ENCODE measurements at regions not wholly inside any gene's neighbourhood (a gene's known extent, or its start where the extent isn't known, plus 50 kb on each side); places are given as distances from the start of the nearest gene placed in this dataset.
"Not testable (repeated sequence)": the region's sequence is repeated elsewhere in the genome, so short reads cannot be mapped to it uniquely, and the experiment has no call there.

GRCh38 chr14:83702619-83703018 is 1827.3 kb upstream of the FLRT2 start:
- Mint-ChIP-seq H3K27ac (no peak overlapping the region), H3K27me3 (ENCODE audit: low read depth) (no peaks in the 10 kb centered on the region), H3K9me3 (peaks cover 12% of the 10 kb centered on the region)

GRCh38 chr14:83706231-83706954 is 1823.6 kb upstream of the FLRT2 start:
- Mint-ChIP-seq H3K4me3 (no peak overlapping the region), H3K27me3 (ENCODE audit: low read depth) (no peaks in the 10 kb centered on the region), H3K27ac (no peak overlapping the region), H3K4me1 (ENCODE audit: low read depth) (no peaks in the 10 kb centered on the region), H3K36me3 (ENCODE audit: low read depth) (no peaks in the 10 kb centered on the region), H3K9me3 (peaks cover 18% of the 10 kb centered on the region)

More at GRCh38 chr14:83702619-83703018, 1827.3 kb upstream of the FLRT2 start:
- Mint-ChIP-seq H3K4me3 (no peak overlapping the region), H3K36me3 (ENCODE audit: low read depth) (no peaks in the 10 kb centered on the region), H3K4me1 (ENCODE audit: low read depth) (no peaks in the 10 kb centered on the region)

DNA sequence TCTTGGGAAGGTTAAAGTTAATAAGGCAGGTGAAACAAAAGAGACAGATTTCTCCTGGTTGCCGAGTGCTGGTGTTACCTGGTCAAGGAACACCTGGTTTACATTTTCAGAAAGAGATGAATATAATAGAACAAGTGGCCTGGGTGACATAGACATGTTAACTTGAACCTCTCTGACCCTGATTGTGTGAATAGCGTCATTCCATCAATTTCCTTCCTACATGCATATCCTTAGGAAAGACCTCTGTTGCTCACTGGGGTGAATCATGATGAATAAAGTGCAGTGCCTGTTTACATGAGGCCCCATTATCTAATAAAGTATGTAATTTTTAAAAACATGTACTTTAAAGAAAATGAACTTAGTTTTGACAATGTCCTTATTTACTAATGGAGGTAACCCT is 1822.9 kb upstream of the FLRT2 start:
- H3K9me3 Mint-ChIP-seq = peaks cover 18% of the 10 kb centered on the region
- no peaks in the 10 kb centered on the region for H3K36me3 Mint-ChIP-seq (ENCODE audit: low read depth)
- no peaks in the 10 kb centered on the region for H3K27me3 Mint-ChIP-seq (ENCODE audit: low read depth)
- no peaks in the 10 kb centered on the region for H3K4me1 Mint-ChIP-seq (ENCODE audit: low read depth)
- no peak overlapping the region for H3K4me3 Mint-ChIP-seq
- H3K27ac Mint-ChIP-seq = no peak overlapping the region

- Mint-ChIP-seq H3K9me3 (peaks cover 22% of the 10 kb centered on the region), H3K4me1 (ENCODE audit: low read depth) (no peaks in the 10 kb centered on the region), H3K27me3 (ENCODE audit: low read depth) (no peaks in the 10 kb centered on the region), H3K36me3 (ENCODE audit: low read depth) (no peaks in the 10 kb centered on the region), H3K27ac (no peak overlapping the region), H3K4me3 (no peak overlapping the region)
These were observed 1820.8 kb upstream of the FLRT2 start for GRCh38 chr14:83709116-83709515.

DNA sequence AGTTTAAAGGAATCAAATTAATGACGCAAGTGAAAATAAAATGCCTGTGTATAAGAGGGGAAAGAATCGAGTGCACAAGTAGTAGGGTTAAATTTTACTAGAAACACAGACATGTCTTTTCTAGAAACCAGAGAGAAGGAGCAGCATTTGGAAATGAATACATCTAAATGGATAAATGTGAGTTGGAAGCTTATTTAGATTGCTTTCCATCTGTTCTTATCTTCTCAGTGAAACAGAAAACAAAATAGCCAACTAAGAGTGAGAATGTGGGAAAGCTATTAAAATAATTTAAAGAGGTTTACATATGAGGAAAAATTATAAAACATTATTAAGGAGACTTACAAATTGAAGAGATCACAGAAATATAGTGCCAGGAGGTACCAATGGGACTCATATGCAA is 1818.9 kb upstream of the FLRT2 start:
- Mint-ChIP-seq H3K4me3 (no peak overlapping the region), H3K27me3 (ENCODE audit: low read depth) (no peaks in the 10 kb centered on the region), H3K9me3 (peaks cover 19% of the 10 kb centered on the region), H3K27ac (no peak overlapping the region), H3K4me1 (ENCODE audit: low read depth) (no peaks in the 10 kb centered on the region), H3K36me3 (ENCODE audit: low read depth) (no peaks in the 10 kb centered on the region)

- Mint-ChIP-seq H3K27ac (no peak overlapping the region), H3K4me3 (no peak overlapping the region), H3K9me3 (peaks cover 14% of the 10 kb centered on the region), H3K36me3 (ENCODE audit: low read depth) (no peaks in the 10 kb centered on the region), H3K4me1 (ENCODE audit: low read depth) (no peaks in the 10 kb centered on the region), H3K27me3 (ENCODE audit: low read depth) (no peaks in the 10 kb centered on the region)
These were observed 1817.4 kb upstream of the FLRT2 start for GRCh38 chr14:83712418-83713129.

DNA sequence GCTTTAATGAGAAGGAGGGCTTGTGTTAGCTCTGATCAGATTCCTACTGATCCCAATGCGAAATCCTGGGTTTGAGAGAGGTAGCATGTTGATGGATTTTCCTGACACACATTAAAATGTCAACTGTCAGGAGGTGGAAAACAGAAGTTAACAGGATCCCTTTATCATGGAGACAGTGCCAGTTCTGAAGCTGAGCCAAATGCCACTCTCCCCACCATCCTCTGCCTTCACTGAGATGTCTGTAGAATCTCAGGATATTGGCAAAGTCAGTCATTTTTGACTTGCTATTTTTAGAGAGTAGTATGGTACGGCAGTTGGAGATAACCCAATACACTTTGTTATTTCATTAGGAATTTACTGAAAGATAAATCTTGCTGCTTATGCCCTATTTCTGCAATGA is 1816.2 kb upstream of the FLRT2 start:
- Mint-ChIP-seq H3K27me3 (ENCODE audit: low read depth) (no peaks in the 10 kb centered on the region), H3K4me1 (ENCODE audit: low read depth) (no peaks in the 10 kb centered on the region), H3K4me3 (no peak overlapping the region), H3K9me3 (peaks cover 17% of the 10 kb centered on the region), H3K36me3 (ENCODE audit: low read depth) (no peaks in the 10 kb centered on the region), H3K27ac (no peak overlapping the region)

DNA sequence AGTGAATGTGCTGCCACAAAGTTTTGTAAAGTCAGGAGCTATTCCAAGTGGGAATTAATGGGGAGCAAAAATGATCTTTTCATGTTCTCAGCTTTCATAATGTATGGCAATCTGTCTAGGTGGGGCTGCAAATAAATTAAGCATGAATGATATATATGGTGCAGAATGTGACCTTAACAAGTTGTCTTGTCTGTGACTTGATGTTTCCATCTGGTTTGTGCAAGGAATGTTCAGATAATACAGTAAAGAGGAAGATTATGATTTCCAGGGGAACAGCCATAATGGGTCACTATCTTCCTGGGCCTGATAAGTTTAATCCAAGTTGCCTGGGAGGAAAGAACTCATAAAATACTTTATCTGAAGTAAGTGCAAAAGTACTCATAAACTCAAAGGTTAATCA is 1815.8 kb upstream of the FLRT2 start:
- Mint-ChIP-seq H3K36me3 (ENCODE audit: low read depth) (no peaks in the 10 kb centered on the region), H3K9me3 (peaks cover 13% of the 10 kb centered on the region), H3K27ac (no peak overlapping the region), H3K4me1 (ENCODE audit: low read depth) (no peaks in the 10 kb centered on the region), H3K27me3 (ENCODE audit: low read depth) (no peaks in the 10 kb centered on the region), H3K4me3 (no peak overlapping the region)

GRCh38 chr14:83719435-83719834 is 1810.5 kb upstream of the FLRT2 start:
- H3K4me1 Mint-ChIP-seq (ENCODE audit: low read depth); H3K27ac Mint-ChIP-seq; H3K27me3 Mint-ChIP-seq (ENCODE audit: low read depth); H3K4me3 Mint-ChIP-seq; H3K36me3 Mint-ChIP-seq (ENCODE audit: low read depth); H3K9me3 Mint-ChIP-seq: not testable (repeated sequence)

DNA sequence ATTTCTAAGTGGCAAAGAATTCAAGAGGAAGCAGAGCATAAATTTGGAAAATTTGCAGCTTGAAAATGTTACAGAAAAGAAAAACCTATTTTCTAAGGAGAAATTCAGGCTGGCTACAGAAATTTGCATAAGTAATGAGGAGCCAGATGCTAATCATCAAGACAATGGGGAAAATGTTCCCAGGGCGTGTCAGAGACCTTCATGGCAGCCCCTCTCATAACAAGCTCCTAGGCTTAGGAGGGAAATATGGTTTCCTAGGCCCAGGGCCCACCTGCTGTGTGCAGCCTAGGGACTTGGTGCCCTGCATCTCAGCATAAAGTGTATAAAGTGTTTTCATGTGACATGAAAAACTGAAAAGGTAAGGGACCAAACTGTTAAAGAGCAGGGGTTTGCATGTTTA is 1796.3 kb upstream of the FLRT2 start:
- H3K4me3 Mint-ChIP-seq = no peak overlapping the region
- no peaks in the 10 kb centered on the region for H3K36me3 Mint-ChIP-seq (ENCODE audit: low read depth)
- no peak overlapping the region for H3K27ac Mint-ChIP-seq
- H3K9me3 Mint-ChIP-seq = peaks cover 26% of the 10 kb centered on the region
- no peaks in the 10 kb centered on the region for H3K4me1 Mint-ChIP-seq (ENCODE audit: low read depth)
- no peaks in the 10 kb centered on the region for H3K27me3 Mint-ChIP-seq (ENCODE audit: low read depth)

GRCh38 chr14:83734431-83734830 is 1795.5 kb upstream of the FLRT2 start:
- no peaks in the 10 kb centered on the region for H3K36me3 Mint-ChIP-seq (ENCODE audit: low read depth)
- peaks cover 24% of the 10 kb centered on the region for H3K9me3 Mint-ChIP-seq
- no peak overlapping the region for H3K4me3 Mint-ChIP-seq
- H3K27ac Mint-ChIP-seq = no peak overlapping the region
- H3K4me1 Mint-ChIP-seq (ENCODE audit: low read depth) = no peaks in the 10 kb centered on the region
- H3K27me3 Mint-ChIP-seq (ENCODE audit: low read depth) = no peaks in the 10 kb centered on the region

- Mint-ChIP-seq H3K4me3 (no peak overlapping the region), H3K4me1 (ENCODE audit: low read depth) (no peaks in the 10 kb centered on the region), H3K27ac (no peak overlapping the region), H3K9me3 (peaks cover 19% of the 10 kb centered on the region), H3K36me3 (ENCODE audit: low read depth) (no peaks in the 10 kb centered on the region), H3K27me3 (ENCODE audit: low read depth) (no peaks in the 10 kb centered on the region)
These were observed 1788.7 kb upstream of the FLRT2 start for GRCh38 chr14:83741269-83741668.

GRCh38 chr14:83744224-83744623 is 1785.7 kb upstream of the FLRT2 start:
- Mint-ChIP-seq H3K9me3 (peaks cover 34% of the 10 kb centered on the region), H3K27me3 (ENCODE audit: low read depth) (no peaks in the 10 kb centered on the region), H3K36me3 (ENCODE audit: low read depth) (no peaks in the 10 kb centered on the region), H3K4me3 (no peak overlapping the region), H3K27ac (no peak overlapping the region), H3K4me1 (ENCODE audit: low read depth) (no peaks in the 10 kb centered on the region)

DNA sequence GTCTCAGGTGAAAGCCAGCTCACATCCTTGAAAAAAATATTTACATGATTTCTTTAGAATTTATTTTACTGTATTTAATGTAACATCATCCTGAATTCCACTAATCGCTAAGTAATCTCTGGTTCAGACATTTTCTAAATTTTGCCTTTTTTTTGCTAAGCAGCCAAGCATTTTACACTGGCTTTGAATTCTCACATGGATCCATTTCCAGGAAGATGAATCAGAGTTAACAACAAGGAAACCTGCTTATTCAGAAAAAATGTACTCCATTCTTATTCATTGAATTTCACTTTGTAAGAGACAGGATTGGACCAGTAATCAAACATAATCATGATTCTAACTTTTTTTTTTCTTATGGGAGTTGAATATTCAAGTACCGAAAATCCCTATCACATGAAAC is 1785.1 kb upstream of the FLRT2 start:
- no peaks in the 10 kb centered on the region for H3K27me3 Mint-ChIP-seq (ENCODE audit: low read depth)
- no peak overlapping the region for H3K27ac Mint-ChIP-seq
- H3K4me1 Mint-ChIP-seq (ENCODE audit: low read depth) = no peaks in the 10 kb centered on the region
- peaks cover 34% of the 10 kb centered on the region for H3K9me3 Mint-ChIP-seq
- H3K36me3 Mint-ChIP-seq (ENCODE audit: low read depth) = no peaks in the 10 kb centered on the region
- no peak overlapping the region for H3K4me3 Mint-ChIP-seq

- Mint-ChIP-seq H3K9me3 (peaks cover 26% of the 10 kb centered on the region), H3K36me3 (ENCODE audit: low read depth) (no peaks in the 10 kb centered on the region), H3K4me1 (ENCODE audit: low read depth) (no peaks in the 10 kb centered on the region), H3K27ac (no peak overlapping the region), H3K27me3 (ENCODE audit: low read depth) (no peaks in the 10 kb centered on the region), H3K4me3 (no peak overlapping the region)
These were observed 1783.6 kb upstream of the FLRT2 start for GRCh38 chr14:83746336-83746735.
